SK-N-SH (cell line): ENCODE measurements at regions not wholly inside any gene's neighbourhood (a gene's known extent, or its start where the extent isn't known, plus 50 kb on each side); places are given as distances from the start of the nearest gene placed in this dataset.

Experiments
- CTCF ChIA-PET: fragments of 300-600, 350-600 bp; formaldehyde crosslinking; extraction: SDS; loops from one replicate; lab custom pipeline; 2021; lab: Yijun Ruan, JAX
- POLR2A ChIA-PET: fragments of 350-600 bp; sonication (Branson Sonifier 250); formaldehyde crosslinking; extraction: SDS; loops from one replicate; lab custom pipeline; 2020; ENCODE audit warnings: antibody characterized with exemption, inconsistent platforms; lab: Yijun Ruan, JAX
- DNase-seq: peaks from one replicate; pipeline ENCODE4 v3.0.0; 2012
- H2AFZ ChIP-seq: fragments of 200-600 bp; sonication (generic); 2 replicates; pipeline ENCODE4 v1.8.1; 2016; ENCODE audit warnings: antibody characterized with exemption, mild to moderate bottlenecking, low read depth
- H3F3A ChIP-seq: fragments of 200-600 bp; sonication (generic); replicated peaks from 2 replicates; pipeline ENCODE3; 2016; ENCODE audit warnings: antibody characterized with exemption, mild to moderate bottlenecking; ENCODE audit not compliant: insufficient read depth
- H3K27ac ChIP-seq, 2 experiments: fragments of 200-500 bp in 1 of 2; fragments of 200-600 bp in 1 of 2; sonication (Bioruptor generic) in 1 of 2; sonication (generic), shearing (Covaris generic) in 1 of 2; 2 replicates each; pipeline versions ENCODE4 v1.5.1 to v1.6.1; 2014 to 2016; ENCODE audit warnings: low read depth in 2 of 2, inconsistent platforms in 1 of 2, low read length in 1 of 2, mild to moderate bottlenecking in 1 of 2, mixed read lengths in 1 of 2
- H3K27me3 ChIP-seq: fragments of 200-600 bp; sonication (generic), shearing (Covaris generic); 2 replicates; pipeline ENCODE4 v1.6.1; 2016; ENCODE audit warnings: mixed run types; ENCODE audit not compliant: insufficient read depth
- H3K36me3 ChIP-seq, 2 experiments: fragments of 200-500 bp in 1 of 2; fragments of 200-600 bp in 1 of 2; sonication (Bioruptor generic) in 1 of 2; sonication (generic) in 1 of 2; replicated peaks in 1 of 2; 2 replicates each; pipeline versions ENCODE3 to v1.5.1; 2014 to 2016; ENCODE audit warnings: low read length in 1 of 2, mild to moderate bottlenecking in 1 of 2; ENCODE audit not compliant: insufficient read depth in 2 of 2, control insufficient read depth in 1 of 2
- H3K4me1 ChIP-seq, 2 experiments: fragments of 200-500 bp in 1 of 2; fragments of 200-600 bp in 1 of 2; sonication (Bioruptor generic) in 1 of 2; sonication (generic), shearing (Covaris generic) in 1 of 2; 2 replicates each; pipeline versions ENCODE4 v1.5.1 to v1.6.1; 2014 to 2016; ENCODE audit warnings: low read depth in 1 of 2, low read length in 1 of 2, mixed run types in 1 of 2; ENCODE audit not compliant: insufficient read depth in 2 of 2, control insufficient read depth in 1 of 2
- H3K4me2 ChIP-seq: fragments of 200-600 bp; sonication (generic), shearing (Covaris generic); 2 replicates; pipeline ENCODE4 v1.6.1; 2017; ENCODE audit warnings: mixed run types
- H3K4me3 ChIP-seq, 2 experiments: fragments of 200-500 bp in 1 of 2; fragments of 200-600 bp in 1 of 2; sonication (Bioruptor generic) in 1 of 2; sonication (generic), shearing (Covaris generic) in 1 of 2; 2 replicates each; pipeline versions ENCODE4 v1.5.1 to v1.8.1; 2014 to 2016; ENCODE audit warnings: low read depth in 2 of 2, inconsistent platforms in 1 of 2, low read length in 1 of 2, mild to moderate bottlenecking in 1 of 2, mixed read lengths in 1 of 2, moderate library complexity in 1 of 2
- H3K79me2 ChIP-seq: fragments of 200-600 bp; sonication (generic); 2 replicates; pipeline ENCODE4 v1.8.1; 2017; ENCODE audit warnings: mild to moderate bottlenecking; ENCODE audit not compliant: insufficient read depth
- H3K9ac ChIP-seq: fragments of 200-600 bp; sonication (generic); 2 replicates; pipeline ENCODE4 v1.6.1; 2017; ENCODE audit warnings: mixed run types
- H3K9me2 ChIP-seq: fragments of 200-600 bp; sonication (generic); 2 replicates; pipeline ENCODE4 v1.6.1; 2017; ENCODE audit warnings: mixed run types
- H3K9me3 ChIP-seq: fragments of 200-600 bp; sonication (generic); 2 replicates; pipeline ENCODE4 v1.6.1; 2017; ENCODE audit warnings: mixed run types, mild to moderate bottlenecking, moderate library complexity
- H4K20me1 ChIP-seq: fragments of 200-600 bp; sonication (generic); 2 replicates; pipeline ENCODE4 v1.6.1; 2017; ENCODE audit warnings: mild to moderate bottlenecking, mixed run types; ENCODE audit not compliant: insufficient read depth
- EP300 ChIP-seq, 2 experiments: IDR thresholded peaks; 2 replicates each; pipeline versions ENCODE4 v1.4.0 to v1.6.1; 2012; ENCODE audit warnings: borderline replicate concordance in 1 of 2, low read depth in 1 of 2, low read length in 1 of 2
- FOSL2 ChIP-seq: IDR thresholded peaks from 2 replicates; pipeline ENCODE4 v1.4.0; 2012; ENCODE audit warnings: low read depth, mild to moderate bottlenecking, moderate library complexity, borderline replicate concordance
- FOXJ3 ChIP-seq: sonication (generic); formaldehyde crosslinking; IDR thresholded peaks from 2 replicates; pipeline ENCODE4 v1.5.1; 2020; ENCODE audit warnings: mild to moderate bottlenecking, missing genetic modification reagents
- JUND ChIP-seq: IDR thresholded peaks from 2 replicates; pipeline ENCODE4 v1.4.0; 2012
- REST ChIP-seq: IDR thresholded peaks from 2 replicates; pipeline ENCODE4 v1.6.1; 2012; ENCODE audit warnings: mild to moderate bottlenecking, low read depth, low read length, moderate library complexity
- SIN3A ChIP-seq: IDR thresholded peaks from 2 replicates; pipeline ENCODE4 v1.6.1; 2012; ENCODE audit warnings: low read depth, mild to moderate bottlenecking, low read length, moderate library complexity, borderline replicate concordance
- SMC3 ChIP-seq: IDR thresholded peaks from 2 replicates; pipeline ENCODE4 v1.6.1; 2012; ENCODE audit warnings: low read depth, low read length, improper control_type of control experiment
- USF1 ChIP-seq: IDR thresholded peaks from 2 replicates; pipeline ENCODE4 v1.4.0; 2012; ENCODE audit warnings: low read depth, borderline replicate concordance
- WGBS: methylation state at CpG from one replicate; pipeline ENCODE4 v1.1.6; 2017; ENCODE audit warnings: low lambda C conversion rate; 5-methylcytosine and 5-hydroxymethylcytosine counted together
- TF ChIP-seq, protein P1 (sequence below): fragments of 150-350 bp; IDR thresholded peaks from 2 replicates; pipeline ENCODE4 v1.6.1; 2017; ENCODE audit warnings: antibody characterized with exemption, low read length, low read depth, borderline replicate concordance

DNA sequence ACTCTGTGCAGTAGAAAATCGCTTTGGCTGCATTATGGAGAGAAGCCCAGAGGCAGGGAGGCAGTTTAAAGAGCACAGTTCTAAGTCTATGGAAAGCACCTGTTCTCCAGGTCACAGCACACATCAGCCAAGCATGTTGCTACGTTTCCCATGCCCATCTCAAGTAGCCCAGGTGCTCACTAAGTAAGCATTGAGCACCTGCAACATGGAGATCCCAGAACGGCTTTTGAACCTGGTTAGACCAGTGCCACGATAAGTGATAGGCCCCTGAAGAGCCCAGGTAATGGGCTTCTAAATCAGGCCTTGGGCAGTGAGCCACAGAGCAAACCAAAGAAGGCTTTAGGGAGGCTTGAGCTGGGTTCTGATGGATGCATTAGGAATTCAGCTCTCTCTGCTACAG lies 186.2 kb downstream of the C1orf94 start:
- POLR2A ChIA-PET = no interaction called here

More for the DNA sequence above, 186.2 kb downstream of the C1orf94 start:
- CTCF ChIA-PET = interaction anchor here (0.5 to 1.7 kb wide), 2 partner anchors 10 to 12 kb away, joined by 3 to 4 read pairs; no protein-coding TSS in a partner anchor
- Histone ChIP-seq H3K36me3 (no peaks in the 10 kb centered on the region), H3K4me2 (no peak overlapping the region), H2AFZ (no peak overlapping the region), H3K27me3 (no peaks in the 10 kb centered on the region), H4K20me1 (no peaks in the 10 kb centered on the region), H3K79me2 (no peaks in the 10 kb centered on the region)
- 6% methylated on average over 3 of the region's 4 CpGs for WGBS
- TF ChIP-seq USF1 (no peak), JUND (no peak), SIN3A (no peak), EP300 (IDR thresholded peaks at IDR 0.05; ENCODE audit: borderline replicate concordance in 1 of 2, low read depth in 1 of 2, low read length in 1 of 2) (no peak), FOSL2 (no peak), REST (no peak), FOXJ3 (CRISPR knock-in tag) (no peak), SMC3 (no peak)
- TF ChIP-seq, protein P1, sequence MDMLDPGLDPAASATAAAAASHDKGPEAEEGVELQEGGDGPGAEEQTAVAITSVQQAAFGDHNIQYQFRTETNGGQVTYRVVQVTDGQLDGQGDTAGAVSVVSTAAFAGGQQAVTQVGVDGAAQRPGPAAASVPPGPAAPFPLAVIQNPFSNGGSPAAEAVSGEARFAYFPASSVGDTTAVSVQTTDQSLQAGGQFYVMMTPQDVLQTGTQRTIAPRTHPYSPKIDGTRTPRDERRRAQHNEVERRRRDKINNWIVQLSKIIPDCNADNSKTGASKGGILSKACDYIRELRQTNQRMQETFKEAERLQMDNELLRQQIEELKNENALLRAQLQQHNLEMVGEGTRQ = no peak
- TF ChIP-seq, all 33 proteins: peak for 0
- Histone ChIP-seq H3K9me3 (no peaks in the 10 kb centered on the region), H3K4me1 (peaks cover 0 to 14% of the 10 kb centered on the region in 2 experiments; a peak in 1 of 4 replicates), H3K27ac (no peak overlapping the region), H3K9me2 (no peaks in the 10 kb centered on the region), H3F3A (no peaks in the 10 kb centered on the region), H3K4me3 (no peak overlapping the region), H3K9ac (no peak overlapping the region)
- DNase-seq = no peak
